ENCODE measurements at regions not wholly inside any gene's neighbourhood (a gene's known extent, or its start where the extent isn't known, plus 50 kb on each side); places are given as distances from the start of the nearest gene placed in this dataset.

GRCh38 chr18:5651736-5652135, 107.9 kb upstream of the EPB41L3 start:
- no peaks in the 10 kb centered on the region for H3K36me3 ChIP-seq (ENCODE audit: control insufficient read depth, insufficient read depth, low read length)

DNA sequence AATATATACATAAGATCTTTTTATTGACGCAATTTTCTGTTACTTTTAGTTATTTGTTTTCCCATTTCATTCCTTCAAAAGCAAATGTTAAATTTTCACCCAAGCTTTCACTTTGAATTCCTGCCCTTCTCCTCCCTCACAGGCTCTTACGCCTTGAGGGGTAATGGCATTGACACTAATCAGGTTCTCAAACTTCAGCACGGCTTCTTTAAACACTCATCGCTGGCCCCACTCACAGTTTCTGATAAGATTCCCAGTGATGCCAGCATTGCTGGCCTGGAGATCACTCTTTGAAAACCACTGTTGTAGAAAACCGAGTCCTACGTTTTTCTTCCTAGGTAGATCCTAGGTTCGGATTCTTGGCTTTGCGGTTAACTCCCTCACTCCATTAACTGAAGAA, 105.6 kb upstream of the EPB41L3 start:
- Histone ChIP-seq H3K4ac (ENCODE audit: low read depth, low read length) (no peak overlapping the region), H3K4me3 (ENCODE audit: low read length) (no peak overlapping the region), H3K18ac (ENCODE audit: low read length) (no peak overlapping the region), H3K79me2 (ENCODE audit: control insufficient read depth, insufficient read depth, low read length) (no peaks in the 10 kb centered on the region), H2BK15ac (replicated peaks; ENCODE audit: low read depth) (no peak overlapping the region), H2BK5ac (ENCODE audit: low read length) (no peak overlapping the region), H3K9ac (ENCODE audit: low read length) (no peak overlapping the region), H3K56ac (ENCODE audit: low read length) (no peak overlapping the region), H3K36me3 (ENCODE audit: control insufficient read depth, insufficient read depth, low read length) (no peaks in the 10 kb centered on the region), H3K4me2 (ENCODE audit: low read length) (no peak overlapping the region), H3K79me1 (ENCODE audit: low read length) (no peaks in the 10 kb centered on the region), H3K4me1 (ENCODE audit: control insufficient read depth, low read depth, low read length) (no peaks in the 10 kb centered on the region), H4K5ac (ENCODE audit: low read length) (no peak overlapping the region), H3K27ac (ENCODE audit: low read depth, low read length) (no peak overlapping the region), H2AK5ac (ENCODE audit: low read length) (no peak overlapping the region), H2BK120ac (ENCODE audit: low read depth, low read length) (no peak overlapping the region), H4K8ac (ENCODE audit: low read depth, low read length) (no peak overlapping the region), H3K23ac (ENCODE audit: low read length) (no peak overlapping the region), H3K27me3 (ENCODE audit: insufficient read depth, low read length, poor library complexity) (no peaks in the 10 kb centered on the region)
- WGBS (ENCODE audit: extremely low coverage, insufficient coverage, low lambda C conversion rate), result no CpG with 5 or more reads among the region's 8 CpGs
- DNase-seq, result no peak

More at GRCh38 chr18:5651736-5652135, 107.9 kb upstream of the EPB41L3 start:
- no peak overlapping the region for H3K23ac ChIP-seq (ENCODE audit: low read length)
- no peak overlapping the region for H3K4me2 ChIP-seq (ENCODE audit: low read length)
- no peak overlapping the region for H3K18ac ChIP-seq (ENCODE audit: low read length)
- no peak overlapping the region for H3K9ac ChIP-seq (ENCODE audit: low read length)
- no peaks in the 10 kb centered on the region for H3K4me1 ChIP-seq (ENCODE audit: control insufficient read depth, low read depth, low read length)
- no peaks in the 10 kb centered on the region for H3K79me2 ChIP-seq (ENCODE audit: control insufficient read depth, insufficient read depth, low read length)
- H4K5ac ChIP-seq (ENCODE audit: low read length), result no peak overlapping the region
- no peak overlapping the region for H3K56ac ChIP-seq (ENCODE audit: low read length)
- no peaks in the 10 kb centered on the region for H3K27me3 ChIP-seq (ENCODE audit: insufficient read depth, low read length, poor library complexity)
- no peak overlapping the region for H3K4me3 ChIP-seq (ENCODE audit: low read length)
- no peak overlapping the region for H2AK5ac ChIP-seq (ENCODE audit: low read length)
- H2BK120ac ChIP-seq (ENCODE audit: low read depth, low read length), result no peak overlapping the region
- no peak overlapping the region for H3K27ac ChIP-seq (ENCODE audit: low read depth, low read length)
- no peak overlapping the region for H3K4ac ChIP-seq (ENCODE audit: low read depth, low read length)
- no peak overlapping the region for H2BK5ac ChIP-seq (ENCODE audit: low read length)
- no peaks in the 10 kb centered on the region for H3K79me1 ChIP-seq (ENCODE audit: low read length)
- no peak for DNase-seq
- H4K8ac ChIP-seq (ENCODE audit: low read depth, low read length), result no peak overlapping the region
- H2BK15ac ChIP-seq (replicated peaks; ENCODE audit: low read depth), result no peak overlapping the region

DNA sequence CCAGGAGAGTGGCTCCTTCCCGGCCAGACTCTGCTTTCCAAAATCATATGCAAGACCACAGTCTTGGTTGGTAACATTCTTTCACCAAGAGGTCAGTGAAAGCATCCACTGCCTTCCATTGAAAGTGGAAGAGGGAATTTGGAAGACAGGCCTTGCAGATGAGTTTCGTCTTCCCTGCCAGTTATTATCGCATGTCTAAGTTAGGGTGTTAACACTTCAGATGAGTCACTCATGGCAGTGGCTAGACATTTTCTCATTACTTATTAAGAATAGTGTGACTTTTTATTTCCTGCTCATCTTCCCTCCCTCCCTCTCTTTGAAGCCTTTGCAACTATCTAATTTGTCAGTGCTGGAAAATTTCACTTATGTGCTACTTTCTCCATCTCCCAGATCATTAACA, 102.9 kb upstream of the EPB41L3 start:
- no peak overlapping the region for H3K23ac ChIP-seq (ENCODE audit: low read length)
- H3K4me3 ChIP-seq (ENCODE audit: low read length), result no peak overlapping the region
- no peak overlapping the region for H3K56ac ChIP-seq (ENCODE audit: low read length)
- H2BK15ac ChIP-seq (replicated peaks; ENCODE audit: low read depth), result no peak overlapping the region
- H3K36me3 ChIP-seq (ENCODE audit: control insufficient read depth, insufficient read depth, low read length), result no peaks in the 10 kb centered on the region
- H3K4me1 ChIP-seq (ENCODE audit: control insufficient read depth, low read depth, low read length), result no peaks in the 10 kb centered on the region
- H3K27me3 ChIP-seq (ENCODE audit: insufficient read depth, low read length, poor library complexity), result no peaks in the 10 kb centered on the region
- DNase-seq, result peak; percentile 37
- H3K4me2 ChIP-seq (ENCODE audit: low read length), result no peak overlapping the region
- H3K9ac ChIP-seq (ENCODE audit: low read length), result no peak overlapping the region
- no peak overlapping the region for H2AK5ac ChIP-seq (ENCODE audit: low read length)
- H4K8ac ChIP-seq (ENCODE audit: low read depth, low read length), result no peak overlapping the region
- no CpG with 5 or more reads among the region's 3 CpGs for WGBS (ENCODE audit: extremely low coverage, insufficient coverage, low lambda C conversion rate)
- H2BK120ac ChIP-seq (ENCODE audit: low read depth, low read length), result no peak overlapping the region
- H3K18ac ChIP-seq (ENCODE audit: low read length), result no peak overlapping the region
- H3K79me2 ChIP-seq (ENCODE audit: control insufficient read depth, insufficient read depth, low read length), result no peaks in the 10 kb centered on the region
- no peak overlapping the region for H3K4ac ChIP-seq (ENCODE audit: low read depth, low read length)
- H3K27ac ChIP-seq (ENCODE audit: low read depth, low read length), result no peak overlapping the region
- H2BK5ac ChIP-seq (ENCODE audit: low read length), result no peak overlapping the region
- no peak overlapping the region for H4K5ac ChIP-seq (ENCODE audit: low read length)
- H3K79me1 ChIP-seq (ENCODE audit: low read length), result no peaks in the 10 kb centered on the region

DNA sequence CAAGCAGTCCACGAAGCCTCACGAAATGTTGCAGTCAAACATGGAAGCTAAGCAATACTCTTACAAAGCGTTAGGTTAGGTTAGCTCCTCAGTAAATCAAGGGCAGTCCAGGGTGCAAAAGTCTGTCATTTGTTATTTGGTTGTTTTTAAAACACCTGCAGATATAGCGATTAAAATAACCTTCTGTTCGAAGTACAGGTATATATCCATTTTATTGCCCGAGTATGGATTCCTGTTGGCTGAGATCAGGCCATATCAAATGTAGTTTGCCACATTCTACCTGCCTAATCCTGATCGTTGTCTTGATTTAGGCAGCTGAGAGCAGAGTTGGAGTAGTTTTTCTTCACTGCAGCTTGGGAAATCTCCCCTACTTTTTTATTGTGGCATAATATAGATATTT, 99.5 kb upstream of the EPB41L3 start:
- H2AK5ac ChIP-seq (ENCODE audit: low read length), result no peak overlapping the region
- no peak overlapping the region for H3K4me2 ChIP-seq (ENCODE audit: low read length)
- no peaks in the 10 kb centered on the region for H3K4me1 ChIP-seq (ENCODE audit: control insufficient read depth, low read depth, low read length)
- no peak overlapping the region for H3K56ac ChIP-seq (ENCODE audit: low read length)
- no peak overlapping the region for H3K18ac ChIP-seq (ENCODE audit: low read length)
- H3K4ac ChIP-seq (ENCODE audit: low read depth, low read length), result no peak overlapping the region
- H3K79me1 ChIP-seq (ENCODE audit: low read length), result no peaks in the 10 kb centered on the region
- no peak overlapping the region for H4K5ac ChIP-seq (ENCODE audit: low read length)
- no peak overlapping the region for H3K4me3 ChIP-seq (ENCODE audit: low read length)
- H2BK15ac ChIP-seq (replicated peaks; ENCODE audit: low read depth), result no peak overlapping the region
- no peaks in the 10 kb centered on the region for H3K36me3 ChIP-seq (ENCODE audit: control insufficient read depth, insufficient read depth, low read length)
- H3K79me2 ChIP-seq (ENCODE audit: control insufficient read depth, insufficient read depth, low read length), result no peaks in the 10 kb centered on the region
- H3K27me3 ChIP-seq (ENCODE audit: insufficient read depth, low read length, poor library complexity), result no peaks in the 10 kb centered on the region
- WGBS (ENCODE audit: extremely low coverage, insufficient coverage, low lambda C conversion rate), result no CpG with 5 or more reads among the region's 7 CpGs
- no peak for DNase-seq
- no peak overlapping the region for H3K23ac ChIP-seq (ENCODE audit: low read length)
- no peak overlapping the region for H4K8ac ChIP-seq (ENCODE audit: low read depth, low read length)
- H3K27ac ChIP-seq (ENCODE audit: low read depth, low read length), result no peak overlapping the region
- H2BK5ac ChIP-seq (ENCODE audit: low read length), result no peak overlapping the region
- no peak overlapping the region for H2BK120ac ChIP-seq (ENCODE audit: low read depth, low read length)
- H3K9ac ChIP-seq (ENCODE audit: low read length), result no peak overlapping the region

GRCh38 chr18:5640939-5641338, 97.1 kb upstream of the EPB41L3 start:
- H3K4ac ChIP-seq (ENCODE audit: low read depth, low read length), result no peak overlapping the region
- H4K8ac ChIP-seq (ENCODE audit: low read depth, low read length), result no peak overlapping the region
- H3K56ac ChIP-seq (ENCODE audit: low read length), result no peak overlapping the region
- H3K4me2 ChIP-seq (ENCODE audit: low read length), result no peak overlapping the region
- H3K27ac ChIP-seq (ENCODE audit: low read depth, low read length), result no peak overlapping the region
- no peak overlapping the region for H2AK5ac ChIP-seq (ENCODE audit: low read length)
- H2BK15ac ChIP-seq (replicated peaks; ENCODE audit: low read depth), result no peak overlapping the region
- DNase-seq, result peak; percentile 7
- H2BK120ac ChIP-seq (ENCODE audit: low read depth, low read length), result no peak overlapping the region
- no peak overlapping the region for H3K9ac ChIP-seq (ENCODE audit: low read length)
- H3K23ac ChIP-seq (ENCODE audit: low read length), result no peak overlapping the region
- no peaks in the 10 kb centered on the region for H3K4me1 ChIP-seq (ENCODE audit: control insufficient read depth, low read depth, low read length)
- H4K5ac ChIP-seq (ENCODE audit: low read length), result no peak overlapping the region
- H3K27me3 ChIP-seq (ENCODE audit: insufficient read depth, low read length, poor library complexity), result no peaks in the 10 kb centered on the region
- H3K36me3 ChIP-seq (ENCODE audit: control insufficient read depth, insufficient read depth, low read length), result no peaks in the 10 kb centered on the region
- no CpG with 5 or more reads among the region's 12 CpGs for WGBS (ENCODE audit: extremely low coverage, insufficient coverage, low lambda C conversion rate)
- no peak overlapping the region for H2BK5ac ChIP-seq (ENCODE audit: low read length)
- no peak overlapping the region for H3K4me3 ChIP-seq (ENCODE audit: low read length)
- H3K79me1 ChIP-seq (ENCODE audit: low read length), result no peaks in the 10 kb centered on the region
- no peak overlapping the region for H3K18ac ChIP-seq (ENCODE audit: low read length)
- no peaks in the 10 kb centered on the region for H3K79me2 ChIP-seq (ENCODE audit: control insufficient read depth, insufficient read depth, low read length)

DNA sequence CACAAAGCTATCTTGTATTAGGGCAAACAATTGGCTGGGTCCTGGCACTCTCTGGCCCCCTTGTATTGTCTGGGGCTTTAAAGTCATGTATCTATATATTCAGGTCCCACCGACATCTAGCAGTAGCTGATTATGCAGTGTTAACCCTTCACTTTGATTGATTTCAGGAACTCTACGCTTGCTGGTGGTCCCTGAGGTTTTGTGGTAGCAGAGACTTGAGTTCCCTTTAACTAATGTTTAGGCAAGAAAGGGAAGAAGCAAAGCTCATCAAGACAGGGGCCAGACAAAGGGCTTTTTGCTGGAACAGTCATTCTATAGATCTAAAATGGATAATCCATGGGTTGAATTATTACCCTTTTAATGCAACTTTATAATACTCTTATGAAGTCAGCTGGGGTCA, 95.3 kb upstream of the EPB41L3 start:
- Histone ChIP-seq H2AK5ac (ENCODE audit: low read length) (no peak overlapping the region), H3K4me2 (ENCODE audit: low read length) (no peak overlapping the region), H2BK120ac (ENCODE audit: low read depth, low read length) (no peak overlapping the region), H4K5ac (ENCODE audit: low read length) (no peak overlapping the region), H3K56ac (ENCODE audit: low read length) (no peak overlapping the region), H4K8ac (ENCODE audit: low read depth, low read length) (no peak overlapping the region), H3K9ac (ENCODE audit: low read length) (no peak overlapping the region), H2BK15ac (replicated peaks; ENCODE audit: low read depth) (no peak overlapping the region), H2BK5ac (ENCODE audit: low read length) (no peak overlapping the region), H3K4ac (ENCODE audit: low read depth, low read length) (no peak overlapping the region), H3K4me3 (ENCODE audit: low read length) (no peak overlapping the region), H3K27me3 (ENCODE audit: insufficient read depth, low read length, poor library complexity) (no peaks in the 10 kb centered on the region), H3K79me1 (ENCODE audit: low read length) (no peaks in the 10 kb centered on the region), H3K36me3 (ENCODE audit: control insufficient read depth, insufficient read depth, low read length) (no peaks in the 10 kb centered on the region), H3K18ac (ENCODE audit: low read length) (no peak overlapping the region), H3K23ac (ENCODE audit: low read length) (no peak overlapping the region), H3K27ac (ENCODE audit: low read depth, low read length) (no peak overlapping the region), H3K4me1 (ENCODE audit: control insufficient read depth, low read depth, low read length) (no peaks in the 10 kb centered on the region), H3K79me2 (ENCODE audit: control insufficient read depth, insufficient read depth, low read length) (no peaks in the 10 kb centered on the region)
- no CpG with 5 or more reads among the region's 2 CpGs for WGBS (ENCODE audit: extremely low coverage, insufficient coverage, low lambda C conversion rate)
- no peak for DNase-seq

Measured in mesendoderm (in vitro differentiated cells).